Body of pancreas (tissue), 4 donors: ENCODE measurements at regions not wholly inside any gene's neighbourhood (a gene's known extent, or its start where the extent isn't known, plus 50 kb on each side); places are given as distances from the start of the nearest gene placed in this dataset.

Experiments used
- ATAC-seq: fragments of 150-250 bp; one replicate; pipeline ENCODE4 v1.9.1; 2016
- DNase-seq, 4 donors: peaks; one replicate each; pipeline ENCODE4 v3.0.0-alpha.2; 2019
- H3K27ac ChIP-seq, 4 donors: fragments of 200-600 bp; sonication (generic); 1 replicate in 3 of 4; 2 replicates in 1 of 4; pipeline versions ENCODE4 v1.5.1 to v1.6.1; 2016 to 2019; ENCODE audit warnings: mild to moderate bottlenecking in 1 of 4, mixed read lengths in 1 of 4, moderate library complexity in 1 of 4
- H3K27me3 ChIP-seq, 2 donors: fragments of 200-600 bp; sonication (generic); one replicate each; pipeline ENCODE4 v1.6.0; 2016; ENCODE audit warnings: mild to moderate bottlenecking in 1 of 2
- H3K36me3 ChIP-seq, 2 donors: fragments of 200-600 bp; sonication (generic); replicated peaks in 1 of 2; 2 replicates each; pipeline ENCODE4 v1.5.1; 2016; ENCODE audit warnings: low read depth in 2 of 2; ENCODE audit not compliant: insufficient read depth in 1 of 2
- H3K4me1 ChIP-seq: fragments of 200-600 bp; sonication (generic); one replicate; pipeline ENCODE4 v1.6.0; 2016
- H3K4me3 ChIP-seq, 2 donors: fragments of 200-600 bp; sonication (generic); 1 replicate in 1 of 2; 2 replicates in 1 of 2; pipeline ENCODE4 v1.5.1; 2016 to 2019
- H3K9me3 ChIP-seq, 3 donors: fragments of 200-600 bp; sonication (generic); 1 replicate in 2 of 3; 2 replicates in 1 of 3; pipeline ENCODE4 v1.5.1; 2016
- POLR2A ChIP-seq, 3 donors: fragments of 450-650 bp; IDR thresholded peaks; one replicate each; pipeline ENCODE4 v1.6.1; 2016; ENCODE audit warnings: antibody characterized with exemption in 3 of 3, mild to moderate bottlenecking in 2 of 3
- WGBS, 2 donors: methylation state at CpG; one replicate each; pipeline ENCODE4 v1.1.5; 2017; 5-methylcytosine and 5-hydroxymethylcytosine counted together
- intact Hi-C: fragments of 100-400 bp; cut with DNase I; formaldehyde crosslinking; loops from one replicate; pipeline ENCODE4 v1.15.1; 2023
- TF ChIP-seq, protein P1 (sequence below), 7 experiments: fragments of 450-650 bp in 4 of 7; fragments of 200-600 bp in 3 of 7; sonication (generic) in 3 of 7; IDR thresholded peaks; one replicate each; pipeline ENCODE4 v1.5.1; 2016 to 2019; ENCODE audit warnings: antibody characterized with exemption in 7 of 7

GRCh38 chr3:34268032-34268709 lies 469.7 kb downstream of the PDCD6IP start:
- ATAC-seq: no peak
- TF ChIP-seq, protein P1, sequence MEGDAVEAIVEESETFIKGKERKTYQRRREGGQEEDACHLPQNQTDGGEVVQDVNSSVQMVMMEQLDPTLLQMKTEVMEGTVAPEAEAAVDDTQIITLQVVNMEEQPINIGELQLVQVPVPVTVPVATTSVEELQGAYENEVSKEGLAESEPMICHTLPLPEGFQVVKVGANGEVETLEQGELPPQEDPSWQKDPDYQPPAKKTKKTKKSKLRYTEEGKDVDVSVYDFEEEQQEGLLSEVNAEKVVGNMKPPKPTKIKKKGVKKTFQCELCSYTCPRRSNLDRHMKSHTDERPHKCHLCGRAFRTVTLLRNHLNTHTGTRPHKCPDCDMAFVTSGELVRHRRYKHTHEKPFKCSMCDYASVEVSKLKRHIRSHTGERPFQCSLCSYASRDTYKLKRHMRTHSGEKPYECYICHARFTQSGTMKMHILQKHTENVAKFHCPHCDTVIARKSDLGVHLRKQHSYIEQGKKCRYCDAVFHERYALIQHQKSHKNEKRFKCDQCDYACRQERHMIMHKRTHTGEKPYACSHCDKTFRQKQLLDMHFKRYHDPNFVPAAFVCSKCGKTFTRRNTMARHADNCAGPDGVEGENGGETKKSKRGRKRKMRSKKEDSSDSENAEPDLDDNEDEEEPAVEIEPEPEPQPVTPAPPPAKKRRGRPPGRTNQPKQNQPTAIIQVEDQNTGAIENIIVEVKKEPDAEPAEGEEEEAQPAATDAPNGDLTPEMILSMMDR (IDR thresholded peaks at IDR 0.05): no peak
- TF ChIP-seq POLR2A (IDR thresholded peaks at IDR 0.05): no peak
- DNase-seq: no peak
- no peak overlapping the region for H3K4me3 ChIP-seq
- intact Hi-C loops: no loop called here
- H3K4me1 ChIP-seq: no peaks in the 10 kb centered on the region
- H3K27me3 ChIP-seq: no peaks in the 10 kb centered on the region
- H3K27ac ChIP-seq: no peak overlapping the region
- H3K9me3 ChIP-seq: no peaks in the 10 kb centered on the region
- H3K36me3 ChIP-seq: no peaks in the 10 kb centered on the region
- 36 to 59% methylated on average over 4 of the region's 4 CpGs for WGBS, 2 donors

GRCh38 chr3:34275811-34276210 lies 477.4 kb downstream of the PDCD6IP start:
- intact Hi-C loops: no loop called here
- DNase-seq: no peak
- 41 to 75% methylated on average over 2 of the region's 2 CpGs for WGBS, 2 donors
- Histone ChIP-seq H3K36me3 (no peaks in the 10 kb centered on the region), H3K27ac (no peak overlapping the region), H3K27me3 (no peaks in the 10 kb centered on the region), H3K4me1 (no peaks in the 10 kb centered on the region), H3K9me3 (no peaks in the 10 kb centered on the region), H3K4me3 (no peak overlapping the region)
- TF ChIP-seq POLR2A (IDR thresholded peaks at IDR 0.05): no peak
- TF ChIP-seq, protein P1 (IDR thresholded peaks at IDR 0.05): no peak
- no peak for ATAC-seq

GRCh38 chr3:34276342-34276741 lies 477.9 kb downstream of the PDCD6IP start:
- Histone ChIP-seq H3K27me3 (no peaks in the 10 kb centered on the region), H3K27ac (no peak overlapping the region), H3K9me3 (no peaks in the 10 kb centered on the region), H3K36me3 (no peaks in the 10 kb centered on the region), H3K4me3 (no peak overlapping the region), H3K4me1 (no peaks in the 10 kb centered on the region)
- no peak for DNase-seq
- TF ChIP-seq, protein P1 (IDR thresholded peaks at IDR 0.05): no peak
- no peak for TF ChIP-seq POLR2A (IDR thresholded peaks at IDR 0.05)
- ATAC-seq: no peak
- intact Hi-C loops: no loop called here

DNA sequence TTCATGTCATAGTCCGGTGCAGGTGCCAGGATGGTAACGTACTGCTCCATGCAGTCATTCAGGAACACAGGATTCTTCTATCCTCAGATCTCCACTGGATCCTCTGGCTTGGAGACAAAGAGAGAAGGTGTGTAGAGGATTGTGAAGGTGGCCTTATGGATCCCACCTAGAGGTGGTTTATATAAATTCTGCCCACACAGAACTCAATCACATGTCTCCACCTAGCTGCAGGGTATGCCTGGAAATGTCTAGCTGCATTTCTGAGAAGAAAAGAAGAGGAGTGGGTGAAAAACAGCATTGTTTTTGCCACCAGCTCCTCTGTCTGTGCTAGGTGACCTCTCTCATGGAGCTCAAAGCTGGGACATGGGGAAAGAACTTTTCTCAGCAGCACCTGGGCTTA lies 478.7 kb downstream of the PDCD6IP start:
- TF ChIP-seq, protein P1 (IDR thresholded peaks at IDR 0.05): peak in 1 of 7 experiments; percentile 5
- TF ChIP-seq POLR2A (IDR thresholded peaks at IDR 0.05): no peak
- intact Hi-C loops: no loop called here

GRCh38 chr3:34279901-34280300 lies 481.5 kb downstream of the PDCD6IP start:
- DNase-seq (no peak), ATAC-seq (no peak)
- TF ChIP-seq, protein P1 (IDR thresholded peaks at IDR 0.05): no peak
- TF ChIP-seq POLR2A (IDR thresholded peaks at IDR 0.05): no peak
- intact Hi-C loops: no loop called here
- WGBS, 2 donors: 44 to 60% methylated on average over 2 of the region's 2 CpGs
- Histone ChIP-seq H3K36me3 (no peaks in the 10 kb centered on the region), H3K4me1 (no peaks in the 10 kb centered on the region), H3K9me3 (no peaks in the 10 kb centered on the region), H3K4me3 (no peak overlapping the region), H3K27me3 (no peaks in the 10 kb centered on the region), H3K27ac (no peak overlapping the region)

More for the DNA sequence above, 478.7 kb downstream of the PDCD6IP start:
- Histone ChIP-seq H3K4me1 (no peaks in the 10 kb centered on the region), H3K36me3 (no peaks in the 10 kb centered on the region), H3K27me3 (no peaks in the 10 kb centered on the region), H3K9me3 (no peaks in the 10 kb centered on the region), H3K4me3 (no peak overlapping the region), H3K27ac (no peak overlapping the region)
- WGBS, 2 donors: 39 to 58% methylated on average over 2 of the region's 2 CpGs
- DNase-seq (no peak), ATAC-seq (no peak)
